C4-2B (cell line): ENCODE measurements at regions not wholly inside any gene's neighbourhood (a gene's known extent, or its start where the extent isn't known, plus 50 kb on each side); places are given as distances from the start of the nearest gene placed in this dataset.

ENCODE experiments used
- H3K27ac ChIP-seq: fragments of 450-650 bp; 2 replicates; pipeline ENCODE4 v1.5.1; 2017
- ZFX ChIP-seq: fragments of 450-650 bp; IDR thresholded peaks from 2 replicates; pipeline ENCODE4 v1.6.1; 2017
- TF ChIP-seq, protein P1 (sequence below): fragments of 450-650 bp; conservative IDR thresholded peaks from 2 replicates; pipeline ENCODE4 v1.5.1; 2017; ENCODE audit warnings: mild to moderate bottlenecking

DNA sequence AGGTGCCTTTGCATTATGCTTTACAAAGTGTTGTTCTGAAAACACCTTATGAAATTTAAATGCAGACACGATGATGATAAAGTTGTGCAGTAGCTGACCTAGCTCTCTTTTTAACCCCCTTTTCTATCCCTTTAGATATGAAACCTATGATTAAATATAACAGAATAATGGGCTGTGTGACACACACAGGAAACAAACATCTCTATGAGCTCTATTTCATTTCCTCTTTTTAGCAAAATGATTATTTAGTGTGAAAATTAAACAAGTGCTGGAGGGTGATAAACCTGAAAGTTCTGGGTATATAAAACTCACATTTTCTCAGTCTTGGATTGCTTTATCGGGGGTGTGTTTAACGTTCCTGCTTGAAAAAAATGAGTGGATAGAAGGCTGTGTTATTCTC is 1310.5 kb upstream of the CELF2 start:
- no peak overlapping the region for H3K27ac ChIP-seq
- TF ChIP-seq ZFX = no peak
- TF ChIP-seq, protein P1, sequence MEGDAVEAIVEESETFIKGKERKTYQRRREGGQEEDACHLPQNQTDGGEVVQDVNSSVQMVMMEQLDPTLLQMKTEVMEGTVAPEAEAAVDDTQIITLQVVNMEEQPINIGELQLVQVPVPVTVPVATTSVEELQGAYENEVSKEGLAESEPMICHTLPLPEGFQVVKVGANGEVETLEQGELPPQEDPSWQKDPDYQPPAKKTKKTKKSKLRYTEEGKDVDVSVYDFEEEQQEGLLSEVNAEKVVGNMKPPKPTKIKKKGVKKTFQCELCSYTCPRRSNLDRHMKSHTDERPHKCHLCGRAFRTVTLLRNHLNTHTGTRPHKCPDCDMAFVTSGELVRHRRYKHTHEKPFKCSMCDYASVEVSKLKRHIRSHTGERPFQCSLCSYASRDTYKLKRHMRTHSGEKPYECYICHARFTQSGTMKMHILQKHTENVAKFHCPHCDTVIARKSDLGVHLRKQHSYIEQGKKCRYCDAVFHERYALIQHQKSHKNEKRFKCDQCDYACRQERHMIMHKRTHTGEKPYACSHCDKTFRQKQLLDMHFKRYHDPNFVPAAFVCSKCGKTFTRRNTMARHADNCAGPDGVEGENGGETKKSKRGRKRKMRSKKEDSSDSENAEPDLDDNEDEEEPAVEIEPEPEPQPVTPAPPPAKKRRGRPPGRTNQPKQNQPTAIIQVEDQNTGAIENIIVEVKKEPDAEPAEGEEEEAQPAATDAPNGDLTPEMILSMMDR = no peak

DNA sequence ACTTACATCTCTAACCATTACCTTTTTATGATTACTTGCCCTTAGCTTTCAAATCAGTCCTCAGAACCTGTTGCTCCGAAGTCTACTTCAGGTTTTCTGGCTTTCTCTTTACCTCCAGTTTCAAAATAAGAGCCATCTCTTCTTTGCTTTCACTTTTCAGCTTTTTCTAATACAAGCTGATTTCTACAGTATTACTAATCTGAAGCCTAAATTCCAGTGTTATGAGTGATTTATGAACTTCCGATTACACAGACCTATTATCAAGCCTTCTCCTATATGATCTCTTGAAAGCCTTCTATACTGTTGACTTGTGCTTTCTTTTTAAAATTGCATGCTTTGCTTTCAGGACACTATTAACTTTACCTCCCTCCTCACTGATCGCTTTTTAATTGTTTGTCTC is 1307.8 kb upstream of the CELF2 start:
- TF ChIP-seq, protein P1 = no peak
- TF ChIP-seq ZFX = no peak
- H3K27ac ChIP-seq = no peak overlapping the region

DNA sequence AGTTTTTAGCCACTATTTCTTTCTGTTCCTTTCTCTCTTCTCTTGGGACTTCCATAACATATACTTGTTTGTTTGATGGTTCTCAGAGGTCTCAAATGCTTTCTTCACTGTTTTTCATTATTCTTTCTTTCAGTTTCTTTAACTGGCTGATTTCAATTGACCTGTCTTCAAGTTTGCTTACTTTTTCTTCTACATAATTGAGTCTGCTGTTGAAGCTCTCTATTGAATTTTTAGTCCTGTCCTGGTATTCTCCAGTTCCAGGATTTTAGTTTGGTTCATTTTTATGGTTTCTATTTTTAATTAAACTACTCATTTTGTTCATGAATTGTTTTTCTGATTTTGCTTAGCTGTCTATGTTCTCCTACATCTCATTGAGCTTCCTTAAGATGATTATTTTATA is 1305.3 kb upstream of the CELF2 start:
- no peak for TF ChIP-seq ZFX
- TF ChIP-seq, protein P1 = no peak
- H3K27ac ChIP-seq = no peak overlapping the region

DNA sequence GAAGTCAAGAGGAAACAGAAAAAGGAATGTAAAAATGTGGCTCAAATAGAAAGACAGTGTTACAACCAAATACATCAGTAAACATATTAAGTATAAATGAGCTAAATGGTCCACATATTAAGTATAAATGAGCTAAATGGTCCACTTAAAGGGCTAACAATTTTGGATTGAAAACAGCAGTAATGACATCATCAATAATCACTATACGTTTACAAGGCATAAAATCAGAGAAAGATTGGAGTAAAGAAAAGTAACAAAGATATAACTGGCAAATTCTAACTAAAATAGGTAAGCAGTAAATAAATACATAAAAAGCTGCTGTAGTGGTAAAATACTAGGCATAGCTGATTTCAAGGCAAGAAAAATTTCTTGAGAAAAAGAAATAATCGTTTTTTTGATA is 1298.4 kb upstream of the CELF2 start:
- TF ChIP-seq, protein P1 = no peak
- no peak for TF ChIP-seq ZFX
- no peak overlapping the region for H3K27ac ChIP-seq

DNA sequence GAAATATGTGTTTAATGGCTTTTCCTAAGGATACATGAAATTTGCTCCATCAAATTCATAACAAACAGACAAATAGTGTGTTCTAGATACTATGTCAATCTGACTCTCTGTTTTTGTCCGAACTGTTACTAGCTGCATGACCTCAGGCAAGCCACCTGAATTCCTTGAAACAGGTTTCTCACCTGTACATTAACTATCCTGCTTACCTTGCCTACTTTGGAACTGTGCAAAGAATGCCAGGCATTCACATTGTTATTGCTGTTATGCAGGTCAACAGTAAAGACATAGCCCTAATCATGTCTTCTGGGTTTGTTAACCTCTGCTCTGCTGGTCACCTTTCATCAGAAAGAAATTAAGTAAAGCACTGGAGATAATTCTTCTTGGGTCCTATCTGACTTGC is 1283.9 kb upstream of the CELF2 start:
- H3K27ac ChIP-seq = no peak overlapping the region
- TF ChIP-seq, protein P1 = no peak
- no peak for TF ChIP-seq ZFX

DNA sequence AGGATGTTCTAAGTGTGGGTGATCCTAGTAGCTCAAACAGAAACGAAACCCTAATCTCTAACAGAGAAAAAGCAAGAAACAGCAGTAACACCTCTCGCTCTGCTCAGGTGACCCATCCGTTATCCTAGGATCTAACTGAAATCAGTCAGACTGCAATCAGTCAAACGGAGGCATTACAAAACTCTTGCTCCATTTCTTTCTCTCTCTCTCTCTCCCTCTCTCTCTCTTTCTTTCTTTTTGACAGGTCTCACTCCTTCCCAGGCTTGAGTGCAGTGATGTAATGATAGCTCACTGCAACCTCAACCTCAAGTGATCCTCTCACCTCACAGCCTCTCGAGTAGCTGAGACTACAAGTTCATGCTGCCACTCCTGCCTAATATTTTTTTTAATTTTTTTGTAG is 1283.5 kb upstream of the CELF2 start:
- no peak overlapping the region for H3K27ac ChIP-seq
- no peak for TF ChIP-seq ZFX
- TF ChIP-seq, protein P1 = no peak

DNA sequence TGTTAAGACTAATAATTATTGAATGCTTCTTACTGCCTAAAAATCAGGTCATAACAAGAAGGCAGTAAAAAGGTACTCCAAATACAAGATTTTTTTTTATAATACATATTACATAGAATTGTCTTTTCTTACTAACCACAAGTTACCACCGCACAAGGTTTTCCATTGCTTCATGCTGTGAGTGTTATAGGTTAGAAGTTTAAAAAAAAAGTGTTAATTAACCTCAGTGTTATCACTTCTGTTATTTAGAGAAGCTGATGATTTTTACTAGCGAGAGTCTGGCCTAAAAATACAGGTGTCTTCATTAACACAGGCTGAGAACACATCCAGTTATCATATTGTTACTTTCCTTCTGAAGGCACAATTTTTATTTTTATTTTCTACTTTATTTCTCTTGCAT is 1281.9 kb upstream of the CELF2 start:
- H3K27ac ChIP-seq = no peak overlapping the region
- no peak for TF ChIP-seq ZFX
- TF ChIP-seq, protein P1 = no peak
